ENCODE measurements at regions not wholly inside any gene's neighbourhood (a gene's known extent, or its start where the extent isn't known, plus 50 kb on each side); places are given as distances from the start of the nearest gene placed in this dataset.

DNA sequence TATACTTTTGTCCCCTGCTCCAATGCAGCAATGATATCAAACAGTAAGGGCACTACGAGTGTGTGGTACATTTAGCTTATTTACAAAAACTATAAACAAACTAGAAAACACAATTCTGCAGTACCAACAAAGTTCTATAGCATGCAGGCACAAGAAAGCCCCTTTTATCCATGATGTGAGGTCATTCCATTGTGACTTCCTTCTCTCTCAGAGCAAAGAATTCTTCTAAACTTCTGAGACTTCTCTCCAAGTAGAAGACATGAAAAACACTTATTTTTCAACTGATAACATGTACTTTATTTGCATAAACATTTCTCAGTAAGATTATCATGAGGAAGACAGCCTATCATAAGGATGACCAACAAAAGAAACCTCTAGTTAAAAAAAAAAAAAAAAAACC, 569.8 kb downstream of the TLE1 start:
- DNase-seq (ENCODE audit: low read depth, low spot score), result no peak

DNA sequence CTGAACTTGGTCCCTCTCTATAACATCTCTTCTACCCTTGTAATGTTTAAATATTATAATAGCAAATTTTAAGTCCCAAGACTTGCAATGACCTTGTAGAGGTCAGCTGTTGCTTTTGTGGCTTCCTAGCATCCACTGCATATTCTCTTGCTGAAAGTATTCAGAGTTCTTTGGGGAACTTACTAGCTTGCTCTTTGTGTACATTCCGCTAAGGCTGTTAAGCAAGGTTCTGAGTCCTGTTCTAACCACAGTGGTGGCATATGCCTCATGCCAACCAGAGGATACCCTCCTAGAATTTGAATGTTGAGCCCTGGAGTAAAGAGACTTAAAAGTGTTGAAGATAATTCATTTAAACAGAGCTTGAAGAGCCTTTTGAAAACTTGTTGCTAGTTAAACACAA, 570.9 kb downstream of the TLE1 start:
- DNase-seq (ENCODE audit: low read depth, low spot score), result no peak

DNA sequence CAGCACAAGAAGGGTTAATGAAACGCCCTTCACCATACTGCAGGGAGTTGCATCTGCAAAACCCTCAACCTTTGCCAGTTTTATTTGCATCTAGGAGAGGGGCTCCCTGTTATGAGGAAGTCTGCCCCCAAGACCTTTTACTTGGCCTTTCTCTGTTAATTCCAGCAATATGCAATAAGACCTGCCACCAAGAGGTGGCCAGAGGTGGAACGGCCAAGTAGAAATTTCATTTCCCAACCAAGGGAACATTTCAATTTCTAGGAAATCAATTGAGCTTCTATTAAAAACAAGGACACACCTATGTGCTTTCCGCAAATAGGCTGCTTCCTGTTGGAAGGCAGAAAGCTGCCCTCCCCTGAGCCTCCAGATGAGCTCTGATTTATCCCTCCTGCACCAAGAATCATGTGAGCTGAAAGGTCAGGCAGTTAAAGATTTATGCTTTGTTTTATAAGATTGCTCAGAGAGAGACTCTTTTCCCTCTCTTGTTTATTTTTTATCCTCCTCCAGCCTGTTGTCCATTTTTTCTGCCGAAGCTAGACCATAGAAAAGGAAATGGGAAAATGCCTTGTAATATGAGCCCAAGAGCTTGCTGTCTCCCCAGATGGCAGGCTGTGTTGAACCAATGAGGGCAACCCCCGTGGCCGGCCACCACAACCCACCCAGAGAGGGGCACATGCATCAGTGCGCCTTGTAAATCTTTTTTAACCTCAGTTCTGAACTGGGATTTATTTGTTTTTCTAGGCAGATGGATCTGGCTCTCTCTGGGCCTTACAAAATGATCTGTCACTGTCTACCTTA, 572.8 kb downstream of the TLE1 start:
- DNase-seq (ENCODE audit: low read depth, low spot score), result no peak

DNA sequence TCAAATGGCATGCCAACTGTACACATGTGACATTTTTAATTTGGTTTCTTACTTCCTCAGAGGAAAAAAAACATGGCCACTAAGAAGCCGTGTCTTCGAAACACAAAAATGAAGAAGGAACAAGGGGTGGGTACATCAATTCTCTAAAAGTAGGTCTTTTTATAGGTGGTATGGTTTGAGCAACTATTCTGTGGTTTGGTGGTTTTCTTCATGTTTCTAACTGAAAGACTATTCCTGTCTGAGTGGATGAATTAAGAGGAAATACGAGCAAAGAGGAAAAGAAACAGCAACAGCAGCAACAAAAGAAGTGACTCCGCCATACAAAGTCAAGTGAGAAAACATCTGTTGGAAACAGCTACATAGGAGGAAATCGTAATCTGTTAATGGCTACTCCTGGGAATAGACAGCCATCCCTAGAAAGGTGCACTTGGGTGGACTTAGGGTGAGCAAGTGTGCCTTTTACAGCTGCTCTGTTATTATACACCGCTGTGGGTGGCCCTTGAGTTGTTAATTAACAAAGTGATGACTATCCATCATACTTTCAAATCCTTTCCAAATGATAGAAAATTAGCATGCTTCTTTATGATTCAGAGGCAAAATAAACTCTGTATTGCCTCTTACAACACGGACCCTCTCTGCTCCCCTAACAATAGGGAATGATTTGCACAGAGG, 575.8 kb downstream of the TLE1 start:
- DNase-seq (ENCODE audit: low read depth, low spot score), result no peak

DNA sequence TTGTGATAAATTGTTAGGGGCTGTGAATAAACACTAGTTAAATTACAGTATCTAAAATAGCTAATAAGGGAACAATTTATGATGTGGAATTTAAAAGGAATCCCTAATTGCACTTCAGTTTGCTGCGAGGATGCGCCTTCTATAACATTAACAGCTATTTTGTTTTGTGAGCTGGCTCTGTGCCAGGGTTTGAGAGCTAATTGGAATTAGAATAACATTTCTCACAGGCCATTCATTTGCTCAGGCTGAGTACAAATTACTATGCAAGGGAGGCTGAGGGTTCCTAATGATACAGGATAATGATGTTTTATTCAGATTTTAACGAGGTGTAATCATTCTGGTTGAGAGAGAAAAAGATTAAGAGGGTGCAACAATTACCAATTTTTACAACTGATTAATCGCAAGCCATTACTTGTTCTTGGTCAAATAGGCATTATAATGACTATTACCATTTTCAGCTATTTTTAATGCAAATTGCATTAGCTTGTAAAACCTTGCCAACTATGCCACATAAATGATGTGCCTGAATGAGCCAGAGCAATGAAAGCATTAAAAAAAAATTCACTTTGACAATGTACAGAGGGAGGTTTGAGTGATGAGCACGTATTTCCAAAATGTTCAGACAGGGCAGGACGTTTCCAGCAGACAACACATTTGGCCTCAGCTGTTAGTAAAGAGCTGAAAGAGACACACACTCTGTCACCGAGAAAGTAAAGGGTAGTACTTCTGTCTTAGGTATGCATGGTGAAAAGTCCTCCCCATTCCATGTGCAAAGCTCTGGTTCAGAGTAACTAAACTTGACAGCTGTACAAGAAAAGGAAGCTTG, 576.5 kb downstream of the TLE1 start:
- DNase-seq (ENCODE audit: low read depth, low spot score), result no peak

DNA sequence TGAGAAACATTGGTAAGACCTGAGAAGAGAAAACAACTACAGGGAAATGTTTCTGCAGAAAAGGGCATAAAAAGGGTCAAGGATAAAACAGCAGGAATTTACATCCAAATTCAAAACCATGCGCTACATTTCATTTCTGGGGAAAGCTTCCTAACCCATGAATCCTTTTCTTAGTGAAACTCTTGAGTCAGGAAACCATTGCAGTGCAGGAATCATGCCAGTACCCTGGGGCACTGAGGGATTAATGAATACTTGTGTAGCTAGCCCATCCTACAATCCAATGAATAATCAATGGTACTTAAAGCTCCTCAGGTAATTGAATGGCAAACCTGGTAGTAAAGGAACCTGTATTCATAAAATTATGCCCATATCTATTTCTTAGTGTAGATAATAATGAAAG, 580.5 kb downstream of the TLE1 start:
- no peak for DNase-seq (ENCODE audit: low read depth, low spot score)

DNA sequence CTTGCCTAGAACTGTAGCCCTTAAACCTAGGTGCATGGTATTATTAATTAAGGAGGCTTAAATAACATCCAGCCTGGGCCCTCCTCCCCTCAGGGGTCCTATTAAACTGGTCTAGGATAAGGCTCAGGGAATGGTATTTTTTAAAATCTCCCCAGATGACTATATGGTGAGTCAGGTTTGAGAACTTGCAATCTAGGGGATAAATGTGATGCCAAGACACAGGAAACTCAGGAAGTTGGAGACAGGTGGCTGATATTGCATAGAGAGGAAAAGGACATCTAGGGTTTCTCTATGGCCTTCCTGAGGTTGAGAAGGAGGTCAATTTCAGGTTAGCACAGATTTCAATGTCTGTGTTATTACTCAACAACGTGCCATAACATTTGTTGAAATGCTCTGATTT, 581.0 kb downstream of the TLE1 start:
- DNase-seq (ENCODE audit: low read depth, low spot score), result no peak

DNA sequence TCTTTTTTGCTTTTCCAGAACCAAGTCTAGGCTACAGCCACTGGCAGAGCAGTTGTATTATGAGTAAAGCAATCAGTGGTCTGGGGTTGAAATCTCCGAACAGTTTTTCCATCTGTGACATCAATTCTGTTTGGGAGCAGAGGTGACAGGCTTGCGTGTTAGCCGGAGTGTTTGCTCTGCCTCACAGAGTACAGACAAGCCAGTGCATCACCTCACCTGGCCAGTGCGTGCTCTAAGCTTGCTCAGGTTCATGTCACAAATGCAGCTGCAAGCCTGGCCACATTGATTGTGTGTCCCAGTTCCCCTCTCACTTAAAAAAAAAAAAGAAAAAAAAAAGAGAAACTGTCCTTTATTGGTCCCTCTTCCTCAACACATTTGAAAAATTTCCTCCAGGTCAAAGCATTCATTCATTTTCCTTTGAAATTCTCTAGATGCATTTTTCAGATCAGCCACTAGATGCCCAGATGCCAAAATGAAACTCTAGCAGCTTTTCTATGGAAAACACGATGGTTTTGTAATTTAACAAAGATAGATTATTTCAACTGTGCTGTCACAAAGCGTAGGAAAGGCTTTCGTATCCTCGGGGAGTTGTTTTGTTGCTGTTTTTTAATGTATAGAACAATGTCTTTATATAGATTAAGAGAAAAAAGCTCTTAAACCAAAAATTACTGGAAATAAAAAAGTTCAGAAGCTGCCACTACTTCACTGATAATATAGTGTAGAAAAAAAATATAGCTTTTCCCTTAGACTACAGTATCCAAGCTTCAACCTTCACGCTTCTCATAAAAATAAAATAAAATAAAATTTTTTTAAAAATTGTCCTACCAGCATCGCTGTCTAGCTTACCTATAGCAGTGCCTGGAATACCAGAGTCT, 585.5 kb downstream of the TLE1 start:
- DNase-seq (ENCODE audit: low read depth, low spot score), result no peak

DNA sequence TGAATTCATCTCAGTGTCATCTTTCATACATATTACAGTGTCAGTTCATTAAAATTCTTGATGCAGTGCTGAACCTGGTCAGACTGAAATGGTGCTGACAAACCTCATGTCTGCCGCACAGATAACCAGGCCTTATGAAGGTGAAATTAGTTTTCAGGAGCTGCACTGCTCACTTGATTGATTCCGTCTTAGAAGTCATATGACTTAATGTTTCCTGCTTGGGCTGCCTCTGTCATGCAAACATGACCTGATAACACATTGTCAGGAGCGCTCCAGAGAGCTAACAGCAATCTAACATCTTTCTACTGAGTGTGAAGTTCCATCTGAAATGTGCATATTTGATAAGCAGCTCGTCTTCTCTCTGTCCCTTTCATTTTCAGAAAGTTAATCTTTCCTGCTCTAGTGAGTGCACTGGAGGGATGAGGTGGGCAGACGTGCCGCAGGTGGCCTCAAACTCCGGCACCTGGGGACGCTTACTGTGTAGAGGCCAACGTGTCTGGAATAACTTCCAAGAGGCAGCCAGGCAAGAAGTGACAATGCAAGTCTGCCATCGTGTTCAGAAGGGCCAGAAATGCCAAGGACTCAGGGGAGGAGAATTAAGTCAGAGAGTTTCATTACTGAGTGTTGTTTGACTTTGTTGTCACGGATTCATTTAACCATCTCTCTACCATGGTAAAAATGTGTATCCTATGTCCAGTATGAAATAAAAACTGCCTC, 592.1 kb downstream of the TLE1 start:
- DNase-seq (ENCODE audit: low read depth, low spot score), result no peak

DNA sequence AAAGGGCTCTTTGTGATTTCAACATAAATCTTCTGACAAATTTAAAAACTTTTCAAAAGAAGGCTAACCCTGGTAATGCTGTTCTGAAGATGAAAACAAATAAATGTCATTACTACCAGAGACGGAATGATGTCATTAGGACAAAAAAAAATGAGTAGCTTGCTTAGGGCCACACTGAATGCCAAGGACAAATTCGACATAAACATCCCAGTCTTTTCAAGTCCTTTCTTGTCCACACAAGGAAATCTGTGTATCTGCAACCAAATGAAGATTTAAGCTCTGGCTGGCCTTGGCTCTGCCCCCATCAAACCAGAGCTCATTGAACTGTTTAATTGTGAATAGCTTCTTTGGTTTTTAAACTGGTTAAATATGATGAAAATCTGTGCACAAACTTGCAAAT, 592.7 kb downstream of the TLE1 start:
- DNase-seq (ENCODE audit: low read depth, low spot score), result no peak

DNA sequence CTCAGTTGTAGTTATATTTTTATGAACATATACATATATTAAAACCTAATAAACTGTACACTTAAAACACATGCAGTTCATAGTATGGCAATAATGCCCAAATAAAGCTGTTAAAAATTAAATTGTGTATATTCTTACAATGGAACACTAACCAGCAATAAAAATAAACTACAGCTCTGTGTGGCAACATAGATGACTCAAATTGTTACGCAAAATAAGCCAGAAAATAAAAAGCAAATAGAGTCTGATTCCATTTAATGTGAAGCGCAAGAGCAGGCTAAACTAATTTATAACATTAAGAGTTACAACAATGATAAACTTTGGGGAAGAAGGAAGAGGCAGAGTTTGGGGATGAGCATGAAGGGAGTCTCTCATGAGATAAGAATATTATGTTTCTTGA, 597.3 kb downstream of the TLE1 start:
- no peak for DNase-seq (ENCODE audit: low read depth, low spot score)

DNA sequence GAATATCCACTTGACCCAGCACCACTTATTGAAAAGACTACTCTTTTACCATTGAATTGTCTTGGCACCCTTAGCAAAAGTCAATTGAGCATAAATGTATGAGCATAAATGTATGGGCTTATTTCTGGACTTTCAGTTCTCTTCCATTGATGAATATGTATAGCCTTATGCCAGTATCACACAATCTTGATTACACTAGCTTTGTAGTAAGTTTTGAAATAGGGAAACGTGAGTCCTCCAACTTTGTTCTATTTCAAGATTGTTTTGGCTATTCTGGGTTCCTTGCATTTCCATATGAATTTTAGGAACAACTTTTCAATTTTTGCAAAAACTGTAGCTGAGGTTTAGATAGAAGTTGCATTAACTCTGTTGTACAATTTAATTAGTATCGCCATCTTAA, 601.0 kb downstream of the TLE1 start:
- DNase-seq (ENCODE audit: low read depth, low spot score), result no peak

DNA sequence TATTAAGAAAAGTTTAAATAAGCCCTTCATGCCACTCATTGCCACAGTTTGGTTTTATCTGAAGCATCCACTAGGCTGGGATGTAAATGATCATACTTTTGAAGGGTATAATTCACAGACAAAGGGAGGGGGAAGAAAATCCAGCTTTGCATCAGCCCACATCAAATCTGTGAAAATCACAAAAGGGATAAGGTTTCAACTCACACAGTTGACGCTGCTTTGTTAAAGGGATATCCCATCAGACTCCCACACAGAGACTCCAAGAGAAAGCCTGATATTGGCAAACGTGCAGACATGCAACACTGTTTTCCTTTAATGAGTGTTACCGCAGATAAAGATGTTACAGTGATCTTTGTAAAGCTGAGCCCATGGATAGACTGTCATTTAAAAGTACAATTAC, 602.9 kb downstream of the TLE1 start:
- no peak for DNase-seq (ENCODE audit: low read depth, low spot score)

DNA sequence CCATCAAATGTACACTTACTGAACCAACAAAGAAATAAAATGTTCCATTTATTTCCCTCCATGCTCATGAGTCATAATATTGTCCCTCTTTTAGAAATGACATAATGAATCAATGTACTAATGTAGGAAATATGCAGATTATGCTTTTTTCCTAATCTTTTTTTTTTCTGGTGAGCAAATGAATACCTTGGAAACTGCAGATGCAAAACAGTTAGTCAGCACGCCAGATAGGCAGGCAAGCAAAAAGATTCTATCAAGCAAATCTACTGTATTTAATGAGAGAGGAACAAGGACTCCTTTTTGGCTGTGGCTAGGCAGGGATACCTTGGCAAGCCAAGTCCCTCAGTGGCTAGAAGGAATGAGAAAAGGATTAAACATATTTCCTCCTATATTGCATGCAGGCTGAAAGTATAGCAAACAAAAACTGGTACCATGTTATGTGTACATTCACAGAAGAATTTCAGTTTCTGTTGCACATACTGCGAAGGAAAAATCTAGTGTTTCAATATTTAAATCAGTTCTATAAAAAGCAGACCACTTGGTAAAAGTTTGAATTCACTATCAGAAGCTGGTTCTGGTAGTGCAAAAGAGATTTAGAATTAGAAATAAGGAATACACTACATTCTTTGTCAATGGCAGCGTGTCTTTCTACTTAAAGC, 605.4 kb downstream of the TLE1 start:
- no peak for DNase-seq (ENCODE audit: low read depth, low spot score)

DNA sequence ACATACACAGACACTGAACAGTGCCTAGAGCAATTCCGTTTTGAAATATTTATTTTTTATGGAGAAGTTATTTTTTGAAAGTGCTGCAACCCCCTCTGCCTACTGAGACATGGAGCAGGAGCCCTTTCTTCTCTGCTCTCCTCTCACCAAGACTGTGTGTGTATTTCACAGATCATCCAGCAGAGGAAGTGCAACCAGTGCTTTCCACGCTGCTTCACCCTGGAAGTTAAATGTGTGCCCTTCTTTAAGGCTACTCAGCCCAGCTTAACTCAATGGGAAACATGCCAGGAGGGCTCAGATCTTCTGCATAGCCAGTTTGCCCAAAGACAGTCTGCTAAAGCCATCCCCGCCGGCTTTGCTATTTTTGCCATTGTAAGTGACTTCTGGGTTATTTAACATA, 606.3 kb downstream of the TLE1 start:
- DNase-seq (ENCODE audit: low read depth, low spot score), result peak; percentile 19

DNA sequence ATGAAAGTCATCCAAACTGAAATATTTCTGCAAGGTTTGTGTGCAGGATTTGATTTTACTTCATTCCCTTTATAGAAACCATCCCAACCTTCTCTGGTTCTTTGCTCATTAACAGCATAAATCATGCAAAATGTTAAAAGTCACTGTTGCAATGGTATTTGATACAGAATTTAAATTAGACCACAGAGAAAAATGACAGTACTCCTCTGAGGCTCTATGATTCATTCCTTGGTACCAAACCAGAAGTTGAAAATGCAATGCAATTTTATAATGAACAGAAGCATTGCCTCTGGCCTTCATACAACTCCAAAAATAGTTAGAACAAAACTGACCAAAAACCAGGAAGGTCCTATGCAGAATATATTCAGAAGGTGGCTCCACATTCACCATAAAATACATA, 607.1 kb downstream of the TLE1 start:
- no peak for DNase-seq (ENCODE audit: low read depth, low spot score)

DNA sequence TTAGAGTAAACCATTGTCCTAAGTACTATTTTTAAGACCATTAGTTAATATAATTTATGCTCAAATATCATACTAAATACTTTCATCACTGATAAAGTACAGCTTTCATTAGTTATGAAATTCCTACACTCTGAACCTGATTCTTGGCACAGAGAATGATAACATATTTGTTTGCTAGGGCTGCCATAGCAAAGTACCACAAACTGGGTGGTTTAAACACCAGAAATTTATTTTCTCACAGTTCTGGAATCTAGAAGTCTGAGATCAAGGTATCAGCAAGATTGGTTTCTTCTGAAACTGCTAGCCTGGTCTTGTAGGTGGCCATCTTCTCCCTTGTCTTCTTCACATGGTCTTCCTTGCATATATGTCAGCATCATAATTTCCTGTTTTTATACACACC, 608.4 kb downstream of the TLE1 start:
- DNase-seq (ENCODE audit: low read depth, low spot score), result no peak

DNA sequence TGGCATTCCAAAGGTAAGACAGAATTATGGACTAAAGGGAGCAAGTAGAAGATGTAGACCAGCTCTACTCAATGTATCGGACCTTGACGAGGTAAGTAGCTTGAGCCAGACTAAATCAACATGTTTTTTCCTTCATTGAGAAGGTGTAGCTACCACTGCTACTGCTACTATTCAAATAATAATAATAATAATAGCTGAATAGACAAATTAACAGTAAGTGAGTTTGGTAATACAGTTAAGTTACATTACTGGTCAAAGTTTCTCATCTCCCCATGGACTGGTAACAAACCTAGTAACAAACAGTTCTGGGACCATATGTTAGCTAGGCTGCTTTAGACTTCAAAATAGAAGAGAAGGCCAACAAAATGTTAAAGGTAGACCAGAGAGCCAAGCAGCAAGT, 609.2 kb downstream of the TLE1 start:
- DNase-seq (ENCODE audit: low read depth, low spot score), result no peak

DNA sequence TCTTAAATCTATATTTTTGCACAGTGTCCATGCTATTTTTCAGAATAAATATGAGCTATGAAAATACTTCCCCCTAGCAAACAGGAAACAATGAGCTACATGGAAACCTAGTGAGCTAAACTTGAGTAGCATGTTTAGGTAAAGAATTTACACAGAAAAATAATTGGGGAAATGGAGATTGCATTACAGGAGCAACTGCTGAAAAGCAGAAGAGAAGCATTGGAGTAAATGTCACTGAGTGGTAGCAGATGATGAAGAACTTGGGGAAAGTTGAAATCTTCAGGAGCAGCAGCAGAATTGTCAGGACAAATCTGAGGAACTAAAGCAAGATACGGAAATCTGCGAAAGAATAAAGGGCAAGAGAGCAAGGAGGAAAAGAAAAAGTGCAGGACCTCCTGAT, 610.3 kb downstream of the TLE1 start:
- DNase-seq (ENCODE audit: low read depth, low spot score), result no peak

DNA sequence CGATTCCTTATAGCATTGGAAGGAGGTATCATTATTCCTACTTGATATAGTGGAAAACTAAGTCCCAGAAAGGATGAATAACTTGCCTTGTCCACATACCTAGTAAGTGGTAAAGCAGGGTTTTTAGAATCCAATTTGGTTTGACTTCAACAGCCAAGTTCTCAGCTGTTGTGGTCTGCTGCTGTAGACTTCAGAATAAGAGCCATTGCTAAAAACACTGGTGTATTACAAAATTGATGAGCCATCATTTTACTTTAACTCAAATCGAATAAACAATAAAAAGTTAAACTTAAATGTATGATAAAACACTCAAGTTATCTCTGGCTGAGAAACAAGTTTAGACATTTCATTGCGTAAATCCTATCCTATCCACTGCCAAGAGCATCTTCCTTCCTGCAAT, 610.8 kb downstream of the TLE1 start:
- DNase-seq (ENCODE audit: low read depth, low spot score), result no peak

DNA sequence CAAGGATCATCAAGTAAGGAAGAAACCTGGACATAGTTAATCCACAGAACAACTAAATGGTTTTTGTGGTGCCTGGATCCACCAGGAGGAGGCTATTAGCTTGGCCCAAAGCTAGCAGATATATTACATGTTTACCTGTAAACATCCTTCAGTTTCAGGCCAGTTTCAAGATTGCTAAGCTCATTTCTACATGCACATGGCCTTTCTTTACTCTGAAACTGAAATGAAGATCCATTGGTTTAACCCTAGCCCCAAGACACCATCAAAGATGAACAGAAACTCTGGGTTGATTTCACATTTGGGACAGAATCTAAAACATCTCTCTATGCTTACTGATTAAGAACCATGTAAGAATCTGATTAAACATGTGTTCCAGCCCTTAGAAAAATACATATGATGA, 611.8 kb downstream of the TLE1 start:
- DNase-seq (ENCODE audit: low read depth, low spot score), result no peak
